GM21423 (cell line): ENCODE measurements at regions not wholly inside any gene's neighbourhood (a gene's known extent, or its start where the extent isn't known, plus 50 kb on each side); places are given as distances from the start of the nearest gene placed in this dataset.
"Not testable (repeated sequence)": the region's sequence is repeated elsewhere in the genome, so short reads cannot be mapped to it uniquely, and the experiment has no call there.

Source experiments
- ATAC-seq: cut with Tn5 transposase; IDR thresholded peaks from one replicate; pipeline ENCODE4 v1.9.1; 2021; ENCODE audit warnings: mild to moderate bottlenecking, moderate library complexity; ENCODE audit not compliant: unreplicated experiment

DNA sequence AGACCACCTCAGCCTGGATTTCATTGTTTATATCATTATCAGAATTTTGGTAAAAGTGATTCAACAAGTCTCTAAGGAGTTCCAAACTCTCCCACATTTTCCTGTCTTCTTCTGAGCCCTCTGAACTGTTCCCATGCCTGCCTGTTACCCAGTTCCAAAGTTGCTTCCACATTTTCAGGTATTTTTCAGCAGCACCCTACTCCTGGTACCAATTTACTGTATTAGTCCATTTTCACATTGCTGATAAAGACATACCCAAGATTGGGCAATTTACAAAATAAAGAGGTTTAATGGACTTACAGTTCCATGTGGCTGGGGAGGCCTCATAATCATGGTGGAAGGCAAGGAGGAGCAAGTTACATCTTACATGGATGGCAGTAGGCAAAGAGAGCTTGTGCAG is 1087.3 kb downstream of the DIAPH3 start:
- ATAC-seq = not testable (repeated sequence)

DNA sequence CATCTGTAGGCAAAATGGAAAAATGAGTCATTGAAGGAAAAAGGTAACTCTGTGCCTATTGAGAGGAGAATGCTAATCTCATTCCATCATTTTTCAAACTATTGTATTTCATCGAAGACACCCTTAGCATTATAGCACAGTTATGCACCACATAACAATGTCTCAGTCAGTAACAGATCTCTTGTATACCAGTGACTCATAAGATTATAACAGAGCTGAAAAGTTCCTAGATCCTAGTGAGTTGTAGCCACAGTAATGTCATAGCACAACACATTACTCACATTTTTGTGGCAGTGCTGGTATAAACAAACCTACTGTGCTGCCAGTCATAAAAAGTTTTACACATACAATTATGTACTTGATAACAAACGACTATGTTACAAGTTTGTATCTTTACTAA is 1077.6 kb downstream of the DIAPH3 start:
- no peak for ATAC-seq

DNA sequence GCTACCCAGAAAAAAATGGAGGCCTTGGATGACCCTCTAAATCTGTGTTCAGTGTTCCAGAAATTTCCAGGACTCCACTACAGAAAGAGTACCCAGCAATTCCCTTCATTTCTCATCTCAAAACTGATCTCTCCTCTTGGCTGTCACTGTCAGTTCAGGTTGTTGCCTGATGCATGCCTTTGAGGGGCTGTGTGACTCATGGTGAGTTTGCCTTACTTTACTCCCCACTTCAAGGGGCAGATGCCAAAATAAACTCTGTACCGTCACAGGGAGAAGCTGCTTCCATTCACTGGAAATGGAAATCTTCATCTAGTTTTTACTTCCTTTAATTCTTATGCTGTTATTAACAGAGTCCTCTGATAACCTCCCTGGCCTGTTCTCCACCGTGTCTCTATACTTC is 1075.0 kb downstream of the DIAPH3 start:
- ATAC-seq = no peak

DNA sequence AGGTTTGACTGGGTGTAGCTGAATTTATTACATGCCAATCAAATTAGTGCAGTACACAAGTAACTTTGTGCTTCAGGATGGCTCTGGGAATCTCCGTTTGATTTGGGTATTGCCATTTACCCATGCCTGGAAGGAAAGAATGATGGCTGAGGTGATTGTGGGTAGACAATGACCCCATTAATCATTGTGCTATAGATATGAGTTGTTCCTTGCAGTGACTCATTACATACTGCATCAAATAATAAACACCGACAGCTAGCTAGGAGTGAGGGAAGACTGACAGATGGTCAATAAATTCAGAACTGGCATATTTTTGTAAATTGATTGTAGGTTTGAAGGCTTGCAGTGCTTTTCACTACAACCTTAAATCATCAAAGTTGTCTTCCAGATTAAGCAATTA is 1069.5 kb downstream of the DIAPH3 start:
- no peak for ATAC-seq

DNA sequence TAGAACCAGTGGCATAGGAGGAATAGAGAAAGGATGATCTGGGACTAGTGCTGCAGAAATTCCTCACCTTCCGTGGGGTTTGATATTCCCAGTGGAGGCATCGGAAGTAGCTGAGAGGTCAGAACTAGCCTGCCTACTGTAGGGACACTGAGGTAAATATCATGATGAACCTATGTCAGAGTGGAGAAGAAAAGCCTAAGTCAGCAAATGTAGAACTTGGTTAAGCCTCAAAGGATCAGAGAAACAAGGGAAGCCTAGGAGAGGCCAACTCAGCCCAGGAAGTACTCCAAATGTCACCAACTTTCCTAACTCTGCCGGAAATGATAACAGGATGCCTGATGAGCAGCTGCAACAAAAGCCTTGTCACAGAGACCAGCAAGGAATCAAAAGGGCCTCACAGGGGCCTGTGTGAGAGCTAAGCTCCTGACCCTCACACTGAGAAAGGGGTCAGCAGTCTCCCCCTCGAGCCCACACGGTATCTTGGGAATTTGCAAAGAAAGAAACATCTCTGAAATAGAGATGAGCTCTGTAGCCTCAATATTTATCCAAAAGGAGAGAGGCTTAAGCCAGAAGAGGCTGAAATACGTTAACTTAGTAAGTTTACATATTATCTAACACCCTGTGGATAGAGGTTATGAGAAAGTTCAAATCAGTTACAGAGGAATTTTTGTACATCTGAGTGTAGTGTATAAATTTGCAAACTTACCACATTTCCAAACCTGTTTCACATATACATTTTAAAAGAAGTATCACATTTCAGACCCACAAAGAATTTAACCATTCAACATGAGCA is 1064.3 kb downstream of the DIAPH3 start:
- ATAC-seq = no peak

DNA sequence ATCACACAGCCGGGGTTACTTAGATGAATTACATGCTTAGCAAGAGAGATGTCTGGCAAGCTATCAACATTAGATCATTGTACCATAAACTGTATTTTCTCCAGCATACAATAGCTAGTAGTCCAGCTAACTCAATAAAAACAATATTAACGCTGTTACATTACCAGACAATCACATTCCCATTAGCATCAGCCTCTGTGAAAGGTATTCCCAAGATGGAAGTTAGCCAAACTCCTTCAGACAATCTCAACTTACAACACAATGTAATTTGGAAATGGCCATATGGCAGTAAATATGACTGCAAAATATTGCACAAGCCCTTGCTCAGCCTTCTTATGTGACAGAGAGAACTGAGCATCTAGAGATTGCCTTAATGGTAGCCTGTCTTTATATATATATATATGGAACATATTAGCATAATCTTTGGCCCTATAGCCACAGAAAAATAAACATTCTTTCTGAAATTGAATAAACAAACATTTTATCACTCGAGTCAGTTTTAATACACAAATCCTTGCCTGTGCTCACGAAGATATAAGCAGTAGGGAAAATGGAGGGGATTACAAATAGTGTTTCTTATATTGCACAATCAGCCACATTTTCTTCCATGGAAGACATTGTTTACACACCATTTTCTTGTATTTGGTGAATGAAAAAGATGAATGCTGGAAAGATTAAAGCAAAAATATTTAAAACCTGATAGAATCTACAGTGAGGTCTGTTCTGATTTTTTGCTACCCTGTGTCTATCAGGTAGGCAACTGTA is 1060.5 kb downstream of the DIAPH3 start:
- ATAC-seq = no peak

DNA sequence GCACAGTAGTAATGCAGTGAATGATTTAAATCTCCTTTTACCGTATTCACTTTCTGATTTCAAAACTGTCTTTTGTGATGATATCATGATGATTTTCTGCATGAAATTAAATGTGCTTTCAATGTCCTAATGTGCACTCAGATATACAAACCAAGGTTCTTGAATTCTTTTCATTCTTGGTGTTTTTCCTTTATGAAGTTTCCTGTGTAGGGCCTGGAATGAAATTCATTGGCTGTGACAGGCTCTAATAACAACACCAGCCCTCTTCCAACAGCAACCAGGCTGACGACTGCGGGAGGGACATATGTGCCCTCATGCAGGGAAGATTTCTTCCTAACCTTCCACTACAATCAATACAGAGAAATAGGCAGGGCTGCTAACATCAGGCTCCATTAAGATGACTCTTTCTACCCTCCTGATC is 1052.0 kb downstream of the DIAPH3 start:
- ATAC-seq = no peak

DNA sequence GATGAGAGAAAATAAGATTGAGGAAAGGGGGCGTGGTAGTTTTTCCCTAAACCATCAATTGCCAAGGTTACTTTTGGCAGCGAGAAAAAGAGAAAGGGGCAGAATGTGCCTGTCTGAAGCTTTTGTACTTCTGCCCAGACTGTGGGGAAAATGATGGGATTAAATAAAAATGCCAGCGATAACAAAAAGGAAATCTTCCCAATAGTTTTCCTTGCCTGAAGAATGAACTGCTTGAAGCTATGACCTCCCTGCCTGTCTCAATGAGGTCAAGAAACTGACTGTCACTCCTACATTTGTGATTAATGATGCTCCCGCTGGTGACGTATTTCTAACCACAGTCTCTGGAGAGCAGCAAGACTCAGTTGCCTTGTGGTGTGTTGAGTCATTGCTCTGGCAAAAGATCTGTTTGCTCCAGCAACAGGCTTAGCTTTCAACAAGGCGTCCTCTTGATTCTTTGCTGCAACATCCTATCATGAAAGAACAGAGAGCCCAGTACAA is 1051.5 kb downstream of the DIAPH3 start:
- ATAC-seq = no peak

DNA sequence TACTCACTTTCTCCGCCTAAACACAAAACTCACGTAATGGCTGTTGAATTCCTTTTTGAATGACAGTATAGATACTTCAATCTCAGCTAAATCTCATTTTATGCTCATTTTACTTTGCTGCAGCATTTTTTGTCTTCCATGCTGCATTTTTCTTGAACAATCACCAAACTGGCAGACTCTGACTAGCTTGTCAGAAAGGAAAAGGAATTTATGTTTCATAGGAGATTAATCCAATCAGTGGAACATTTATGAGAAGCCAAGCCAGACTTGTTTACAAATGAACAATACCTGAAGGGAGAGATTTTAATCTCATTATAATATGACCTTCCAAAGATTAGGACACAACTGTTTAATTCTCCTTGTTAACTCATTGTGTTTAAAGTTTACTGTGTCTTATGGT is 1044.3 kb downstream of the DIAPH3 start:
- no peak for ATAC-seq

DNA sequence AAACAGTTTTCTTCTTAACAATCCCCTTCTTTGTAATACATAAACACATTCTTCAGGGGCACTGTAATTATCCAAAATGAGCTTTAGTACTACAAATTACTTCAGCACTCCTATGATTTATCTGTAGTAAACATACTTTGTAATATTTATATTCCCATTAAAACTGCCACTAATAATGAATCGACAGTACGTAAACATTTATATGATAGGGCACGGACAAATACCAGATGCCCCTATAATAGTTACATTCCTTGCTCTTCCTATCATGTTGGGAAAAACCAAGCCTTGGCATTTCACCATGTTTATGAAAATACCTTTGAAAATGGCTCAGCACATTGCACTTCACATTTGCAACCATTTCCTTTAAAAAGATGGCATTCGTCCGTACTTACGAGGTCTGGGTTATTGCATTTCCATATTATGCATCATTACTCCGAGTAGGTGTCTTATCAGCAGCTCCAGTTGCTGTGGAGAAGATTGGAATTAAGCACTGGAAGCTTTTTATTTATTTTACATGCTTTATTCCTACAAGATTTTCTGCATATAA is 1043.4 kb downstream of the DIAPH3 start:
- ATAC-seq = no peak

DNA sequence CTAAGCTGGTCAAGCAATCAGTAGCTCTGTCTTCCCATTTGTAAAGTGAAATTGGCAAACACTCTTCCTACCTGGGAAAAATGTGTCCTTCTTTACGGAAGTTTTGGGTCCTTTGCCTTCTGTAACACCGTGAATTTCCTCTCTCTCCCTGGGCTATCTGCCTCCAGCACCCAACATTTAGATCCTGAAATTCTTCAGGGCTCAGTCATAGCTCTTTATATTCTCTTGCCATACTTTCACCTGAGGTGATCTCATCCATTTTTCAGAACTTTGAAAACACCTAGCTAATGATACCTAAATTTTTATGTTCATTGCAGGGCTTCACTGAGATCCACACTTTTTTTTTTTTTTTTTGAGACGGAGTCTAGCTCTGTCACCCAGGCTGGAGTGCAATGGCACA is 1042.2 kb downstream of the DIAPH3 start:
- no peak for ATAC-seq

DNA sequence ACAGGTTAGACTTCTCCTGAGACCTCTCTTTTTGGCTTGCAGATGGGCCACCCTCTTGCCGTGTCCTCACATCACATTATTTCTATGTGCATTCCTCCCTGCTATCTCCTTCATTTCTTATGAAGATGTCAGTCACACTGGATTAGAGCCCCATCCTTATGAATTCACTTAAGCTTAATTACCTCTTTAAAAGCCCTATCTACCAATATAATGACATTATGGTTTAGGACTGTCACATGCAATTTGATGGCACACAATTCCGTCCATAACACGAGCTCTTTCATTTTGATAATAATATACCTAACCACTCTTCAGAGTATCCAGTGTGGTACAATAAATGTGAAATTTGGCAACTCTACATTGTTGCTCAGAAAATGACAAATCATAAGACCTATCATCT is 1037.3 kb downstream of the DIAPH3 start:
- ATAC-seq = no peak

DNA sequence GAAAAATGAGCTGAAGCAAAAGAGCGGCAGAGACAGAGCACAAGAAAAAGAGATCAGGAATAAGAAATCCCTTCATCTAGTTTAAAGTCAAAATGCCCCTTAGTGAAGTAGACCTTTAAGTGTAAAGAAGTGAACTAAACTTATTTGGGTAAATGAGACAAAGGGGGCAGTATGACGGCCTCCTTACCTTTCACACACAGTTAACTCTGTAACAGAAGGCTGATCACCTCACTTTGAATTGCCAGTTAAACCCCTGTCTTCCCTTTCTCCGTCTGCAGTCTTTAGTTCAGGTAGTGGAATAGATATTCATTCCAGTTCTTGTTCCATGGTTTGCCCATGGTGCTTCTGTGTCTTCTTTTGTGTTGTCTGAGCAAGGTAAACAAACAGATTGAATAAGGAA is 1029.8 kb downstream of the DIAPH3 start:
- ATAC-seq = no peak

DNA sequence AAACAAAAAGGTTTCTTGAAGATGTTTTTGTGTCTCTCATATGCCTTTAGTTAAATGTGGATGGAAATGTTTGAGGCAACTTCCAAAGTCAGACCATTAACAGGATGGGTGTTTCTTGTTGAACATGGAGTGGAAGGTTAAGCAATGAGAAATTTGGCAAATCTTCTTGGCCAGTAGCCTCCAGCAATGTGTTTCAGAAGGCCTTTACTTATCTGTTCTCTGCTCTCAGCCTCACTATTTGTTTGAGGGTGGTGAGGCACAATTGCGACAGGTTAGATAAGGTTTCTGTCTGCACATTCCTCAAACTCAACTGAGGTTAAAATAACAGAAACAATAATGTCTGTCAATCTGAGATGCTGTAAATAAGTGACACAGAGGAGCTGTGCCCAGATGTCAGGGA is 1019.0 kb downstream of the DIAPH3 start:
- ATAC-seq = no peak

DNA sequence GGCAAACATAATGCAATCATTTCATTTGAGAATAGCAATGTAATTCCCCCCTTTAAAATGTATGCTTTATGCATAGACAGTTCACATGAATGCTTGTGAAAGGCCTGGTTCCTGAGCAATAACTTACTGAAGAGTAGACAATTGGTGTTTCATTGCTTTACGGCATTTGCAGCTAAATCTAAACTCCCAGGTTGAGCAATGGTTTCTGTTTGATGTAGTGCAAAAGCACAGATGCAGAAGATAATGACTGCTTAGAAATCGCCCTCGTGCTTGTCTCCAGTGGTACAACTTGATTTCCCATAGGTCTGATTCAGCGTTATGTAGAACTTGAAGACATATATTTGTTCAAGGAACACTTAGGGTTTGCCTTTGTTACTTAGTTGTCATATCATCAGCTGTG is 1018.3 kb downstream of the DIAPH3 start:
- no peak for ATAC-seq

DNA sequence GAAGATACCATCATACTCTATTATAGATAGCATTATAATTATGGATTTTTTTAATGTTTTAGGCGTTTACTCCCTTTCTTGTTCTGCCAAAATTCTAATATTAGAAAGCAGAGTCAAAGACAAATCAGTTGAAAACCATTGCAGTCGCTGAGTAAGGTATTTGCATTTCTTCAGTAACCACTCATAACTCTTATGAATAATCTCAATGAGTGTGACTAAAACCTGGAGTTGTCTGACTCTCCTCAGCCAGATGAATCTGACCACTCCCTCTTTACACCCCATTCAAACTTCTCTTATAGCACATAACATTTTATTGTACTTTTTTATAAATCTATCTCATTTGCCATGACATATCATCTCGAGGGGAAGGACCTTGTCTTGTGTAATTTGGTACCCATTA is 1006.5 kb downstream of the DIAPH3 start:
- ATAC-seq = no peak

DNA sequence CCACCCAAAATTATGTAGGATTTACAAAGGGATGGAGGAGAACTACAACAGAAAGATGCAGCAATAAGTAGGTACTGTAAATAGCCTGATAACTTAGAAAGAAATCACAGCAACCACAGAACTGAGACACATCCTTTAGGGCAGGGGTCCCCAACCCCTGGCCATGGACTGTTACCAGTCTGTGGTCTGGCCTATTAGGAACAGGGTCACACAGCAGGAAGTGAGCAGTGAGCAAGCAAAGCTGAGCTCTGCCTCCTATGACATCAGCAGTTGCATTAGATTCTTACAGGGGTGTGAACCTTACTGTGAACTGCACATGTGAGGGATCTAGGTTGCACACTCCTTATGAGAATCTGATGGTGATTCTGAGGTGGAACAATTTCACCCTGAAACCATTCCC is 997.6 kb downstream of the DIAPH3 start:
- no peak for ATAC-seq

DNA sequence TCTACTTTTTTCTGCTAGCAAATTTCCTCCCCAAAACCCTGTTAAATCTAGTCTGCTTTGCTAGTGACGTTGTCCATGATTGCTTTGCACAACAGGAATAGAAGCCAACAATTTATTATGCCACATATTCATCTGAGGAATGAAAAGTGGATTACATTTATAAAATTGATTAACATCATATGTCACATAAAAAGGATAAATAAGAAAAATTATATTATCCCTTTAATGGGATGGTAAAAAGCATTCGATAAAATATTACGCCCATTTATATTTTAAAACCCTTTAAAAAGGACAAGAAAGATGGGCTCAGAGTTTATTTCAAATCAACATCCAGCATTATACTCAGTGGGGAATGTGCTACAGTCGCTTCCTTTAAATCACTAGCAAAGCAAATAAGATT is 991.7 kb downstream of the DIAPH3 start:
- ATAC-seq = no peak

DNA sequence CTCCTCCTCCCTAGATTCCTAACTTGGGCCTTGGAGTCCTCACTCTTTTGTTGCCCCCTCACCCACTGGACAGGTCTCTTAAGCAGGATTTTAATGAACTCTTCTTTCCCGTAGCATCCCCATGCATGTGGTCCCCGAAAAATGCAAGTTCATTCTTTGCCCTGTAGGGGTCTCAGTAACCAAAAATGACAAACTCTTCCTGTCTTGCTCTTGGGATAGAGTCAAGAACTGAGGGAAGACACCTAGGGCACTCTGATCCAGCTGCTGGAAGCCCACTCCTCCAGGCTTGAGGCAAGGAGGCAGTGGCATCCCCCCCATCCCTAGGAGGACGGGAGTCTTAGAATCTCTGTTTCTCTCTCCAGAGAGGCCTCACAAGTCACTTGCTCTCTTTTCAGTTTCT is 987.0 kb downstream of the DIAPH3 start:
- no peak for ATAC-seq

DNA sequence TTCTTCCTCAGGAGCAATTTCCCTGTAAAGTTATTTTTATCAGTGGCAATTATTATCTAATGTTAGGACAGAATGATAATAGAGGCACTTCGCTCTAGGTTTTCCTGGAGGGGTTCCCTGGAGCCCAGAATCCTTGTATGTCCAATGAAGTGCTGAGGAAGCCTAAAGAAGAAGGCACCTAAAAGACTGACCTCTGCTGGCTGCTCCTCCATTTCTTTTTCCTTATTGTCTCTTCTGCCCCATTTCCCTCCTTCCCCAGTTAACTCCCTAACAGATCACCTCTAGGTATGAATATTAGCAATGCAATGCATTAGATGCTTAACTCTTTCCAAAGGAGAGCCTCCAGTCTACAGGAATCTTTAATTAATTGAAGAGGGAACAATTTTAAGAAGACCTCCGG is 985.4 kb downstream of the DIAPH3 start:
- ATAC-seq = no peak

DNA sequence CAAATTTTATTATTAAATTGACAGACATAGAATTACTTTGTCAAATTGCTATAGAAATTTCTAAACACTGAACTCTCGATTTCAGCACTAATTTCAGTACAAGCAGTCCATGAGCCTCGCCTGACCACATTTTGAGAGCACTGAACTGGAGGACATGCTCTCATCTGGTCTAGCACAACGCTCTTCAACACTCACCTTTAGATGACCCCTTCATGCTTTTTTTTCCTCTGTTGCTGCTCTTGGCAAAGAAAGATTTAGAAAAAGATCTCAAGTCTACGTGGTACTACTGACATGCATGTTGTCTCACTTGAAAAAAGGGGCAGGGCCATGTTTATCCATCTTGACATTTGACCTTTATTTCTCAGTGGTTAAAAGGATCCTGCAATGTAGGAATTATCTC is 981.5 kb downstream of the DIAPH3 start:
- no peak for ATAC-seq

DNA sequence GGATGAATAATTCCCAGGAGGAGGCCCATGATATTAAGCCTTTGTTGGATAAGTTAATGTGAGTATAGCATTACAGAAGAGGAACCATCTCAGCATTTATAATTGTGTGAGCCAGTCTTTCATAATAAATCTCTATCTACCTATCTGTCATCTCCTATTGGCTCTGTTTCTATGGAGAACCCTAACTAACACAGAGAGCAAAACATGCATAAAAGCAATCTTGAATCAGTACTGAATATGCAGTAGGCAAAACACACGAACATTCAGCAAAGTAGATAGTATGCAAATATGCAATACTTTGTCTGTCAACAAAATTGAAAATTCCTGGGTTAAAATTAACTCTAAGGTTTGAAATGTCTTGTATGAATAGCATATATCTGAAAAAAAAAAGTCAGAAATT is 966.3 kb downstream of the DIAPH3 start:
- ATAC-seq = no peak
